MM.1S (cell line): ENCODE measurements at regions not wholly inside any gene's neighbourhood (a gene's known extent, or its start where the extent isn't known, plus 50 kb on each side); places are given as distances from the start of the nearest gene placed in this dataset.

ENCODE experiments used
- DNase-seq: peaks from one replicate; pipeline ENCODE4 v3.0.0-alpha.2; 2015
- H2AFZ ChIP-seq: fragments of 300-600 bp; sonication (generic); 2 replicates; pipeline ENCODE4 v1.6.0; 2016; ENCODE audit warnings: antibody characterized with exemption, low read length
- H3F3A ChIP-seq: fragments of 300-600 bp; sonication (generic); 2 replicates; pipeline ENCODE4 v1.6.1; 2016; ENCODE audit warnings: mild to moderate bottlenecking, antibody characterized with exemption, low read length, moderate library complexity, mixed read lengths; ENCODE audit not compliant: insufficient read depth
- H3K27ac ChIP-seq: fragments of 300-600 bp; sonication (generic); 2 replicates; pipeline ENCODE4 v1.5.1; 2016; ENCODE audit warnings: mild to moderate bottlenecking, low read length
- H3K27me3 ChIP-seq: fragments of 300-600 bp; sonication (generic); replicated peaks from 2 replicates; pipeline ENCODE4 v1.6.0; 2016; ENCODE audit warnings: low read length; ENCODE audit not compliant: insufficient read depth
- H3K36me3 ChIP-seq: fragments of 300-600 bp; sonication (generic); replicated peaks from 2 replicates; pipeline ENCODE4 v1.6.1; 2016; ENCODE audit warnings: mild to moderate bottlenecking, low read length, mixed read lengths; ENCODE audit not compliant: insufficient read depth
- H3K4me1 ChIP-seq: fragments of 300-600 bp; sonication (generic); 2 replicates; pipeline ENCODE4 v1.6.1; 2016; ENCODE audit warnings: low read length, mixed read lengths
- H3K4me2 ChIP-seq: fragments of 300-600 bp; sonication (generic); 2 replicates; pipeline ENCODE4 v1.6.0; 2016; ENCODE audit warnings: low read depth, low read length
- H3K4me3 ChIP-seq: fragments of 300-600 bp; sonication (generic); 2 replicates; pipeline ENCODE4 v1.5.1; 2016; ENCODE audit warnings: low read length, mixed read lengths
- H3K79me2 ChIP-seq: fragments of 300-600 bp; sonication (generic); 2 replicates; pipeline ENCODE4 v1.6.1; 2016; ENCODE audit warnings: mixed run types, low read length, mixed read lengths
- H3K9ac ChIP-seq: fragments of 300-600 bp; sonication (generic); 2 replicates; pipeline ENCODE4 v1.6.1; 2016; ENCODE audit warnings: low read length, mixed read lengths
- H3K9me2 ChIP-seq: fragments of 300-600 bp; sonication (generic); replicated peaks from 2 replicates; pipeline ENCODE4 v1.6.1; 2016; ENCODE audit warnings: mild to moderate bottlenecking, low read length, mixed read lengths; ENCODE audit not compliant: insufficient read depth
- H3K9me3 ChIP-seq: fragments of 300-600 bp; sonication (generic); replicated peaks from 2 replicates; pipeline ENCODE4 v1.6.1; 2016; ENCODE audit warnings: mild to moderate bottlenecking, low read length, mixed read lengths; ENCODE audit not compliant: insufficient read depth
- H4K20me1 ChIP-seq: fragments of 300-600 bp; sonication (generic); 2 replicates; pipeline ENCODE4 v1.6.1; 2016; ENCODE audit warnings: mild to moderate bottlenecking, low read length, moderate library complexity, mixed read lengths; ENCODE audit not compliant: insufficient read depth
- EZH2 ChIP-seq: fragments of 300-600 bp; sonication (generic); optimal IDR thresholded peaks from 2 replicates; pipeline ENCODE3; 2017; ENCODE audit warnings: low read depth, mild to moderate bottlenecking, antibody characterized with exemption, low read length, mixed read lengths
- EZH2phosphoT487 ChIP-seq: fragments of 300-600 bp; sonication (generic); IDR thresholded peaks from 2 replicates; pipeline ENCODE4 v1.6.1; 2018; ENCODE audit warnings: antibody characterized with exemption, low read length
- TF ChIP-seq, protein P1 (sequence below): fragments of 300-600 bp; sonication (generic); IDR thresholded peaks from 2 replicates; pipeline ENCODE4 v1.5.1; 2016; ENCODE audit warnings: antibody characterized with exemption, low read length, mixed read lengths

DNA sequence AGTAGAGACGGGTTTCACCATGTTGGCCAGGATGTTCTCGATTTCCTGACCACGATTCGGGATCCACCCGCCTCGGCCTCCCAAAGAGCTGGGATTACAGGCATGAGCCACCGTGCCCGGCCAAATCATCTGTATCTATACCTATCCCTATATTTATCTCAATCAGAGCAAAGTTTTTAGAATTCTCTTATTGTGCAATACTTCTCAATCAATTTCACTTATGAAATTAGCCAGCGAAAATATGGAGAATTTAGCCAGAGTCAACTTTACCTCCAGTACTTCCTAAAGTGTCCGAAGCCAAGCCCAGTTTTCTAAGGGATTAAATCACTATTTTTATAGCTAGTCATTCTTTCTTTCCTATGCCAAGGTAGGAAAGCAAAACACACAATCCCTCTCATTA, 319.1 kb upstream of the PFKP start:
- Histone ChIP-seq H3K4me1 (no peaks in the 10 kb centered on the region), H4K20me1 (no peaks in the 10 kb centered on the region), H3K36me3 (no peaks in the 10 kb centered on the region), H3K4me2 (no peak overlapping the region), H3K9me2 (no peaks in the 10 kb centered on the region), H3K9me3 (no peaks in the 10 kb centered on the region), H2AFZ (no peak overlapping the region), H3K4me3 (no peak overlapping the region), H3K79me2 (no peaks in the 10 kb centered on the region), H3F3A (no peaks in the 10 kb centered on the region), H3K27ac (no peak overlapping the region), H3K27me3 (no peaks in the 10 kb centered on the region), H3K9ac (no peak overlapping the region)
- no peak for TF ChIP-seq EZH2phosphoT487
- TF ChIP-seq EZH2, result no peak
- TF ChIP-seq, protein P1, sequence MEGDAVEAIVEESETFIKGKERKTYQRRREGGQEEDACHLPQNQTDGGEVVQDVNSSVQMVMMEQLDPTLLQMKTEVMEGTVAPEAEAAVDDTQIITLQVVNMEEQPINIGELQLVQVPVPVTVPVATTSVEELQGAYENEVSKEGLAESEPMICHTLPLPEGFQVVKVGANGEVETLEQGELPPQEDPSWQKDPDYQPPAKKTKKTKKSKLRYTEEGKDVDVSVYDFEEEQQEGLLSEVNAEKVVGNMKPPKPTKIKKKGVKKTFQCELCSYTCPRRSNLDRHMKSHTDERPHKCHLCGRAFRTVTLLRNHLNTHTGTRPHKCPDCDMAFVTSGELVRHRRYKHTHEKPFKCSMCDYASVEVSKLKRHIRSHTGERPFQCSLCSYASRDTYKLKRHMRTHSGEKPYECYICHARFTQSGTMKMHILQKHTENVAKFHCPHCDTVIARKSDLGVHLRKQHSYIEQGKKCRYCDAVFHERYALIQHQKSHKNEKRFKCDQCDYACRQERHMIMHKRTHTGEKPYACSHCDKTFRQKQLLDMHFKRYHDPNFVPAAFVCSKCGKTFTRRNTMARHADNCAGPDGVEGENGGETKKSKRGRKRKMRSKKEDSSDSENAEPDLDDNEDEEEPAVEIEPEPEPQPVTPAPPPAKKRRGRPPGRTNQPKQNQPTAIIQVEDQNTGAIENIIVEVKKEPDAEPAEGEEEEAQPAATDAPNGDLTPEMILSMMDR, result no peak
- no peak for DNase-seq

DNA sequence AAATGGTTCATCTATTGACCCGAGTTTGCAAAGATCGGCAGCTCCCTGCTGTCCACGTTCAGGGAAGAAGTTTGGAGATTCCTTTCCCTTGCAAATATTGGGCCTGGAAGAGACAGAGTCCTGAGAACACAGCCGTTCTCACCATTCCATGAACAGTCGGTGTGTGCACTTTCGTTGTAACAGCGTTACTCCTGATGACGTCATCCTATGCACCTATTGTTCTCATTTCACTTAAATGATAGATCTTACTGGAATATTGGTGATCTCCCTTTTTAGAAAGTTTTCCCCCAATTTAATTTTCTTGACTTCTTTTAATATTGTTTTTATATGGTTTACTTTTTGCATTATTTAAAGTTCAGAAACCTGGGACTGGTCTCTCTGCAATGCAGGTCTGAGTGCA, 320.7 kb upstream of the PFKP start:
- Histone ChIP-seq H2AFZ (no peak overlapping the region), H3K9me3 (no peaks in the 10 kb centered on the region), H3K4me2 (no peak overlapping the region), H3K4me1 (no peaks in the 10 kb centered on the region), H3K9ac (no peak overlapping the region), H3K4me3 (no peak overlapping the region), H3K9me2 (no peaks in the 10 kb centered on the region), H3F3A (no peaks in the 10 kb centered on the region), H3K27ac (no peak overlapping the region), H3K27me3 (no peaks in the 10 kb centered on the region), H3K79me2 (no peaks in the 10 kb centered on the region), H3K36me3 (no peaks in the 10 kb centered on the region), H4K20me1 (no peaks in the 10 kb centered on the region)
- TF ChIP-seq EZH2 (no peak), EZH2phosphoT487 (no peak)
- TF ChIP-seq, protein P1, result no peak
- DNase-seq, result no peak

DNA sequence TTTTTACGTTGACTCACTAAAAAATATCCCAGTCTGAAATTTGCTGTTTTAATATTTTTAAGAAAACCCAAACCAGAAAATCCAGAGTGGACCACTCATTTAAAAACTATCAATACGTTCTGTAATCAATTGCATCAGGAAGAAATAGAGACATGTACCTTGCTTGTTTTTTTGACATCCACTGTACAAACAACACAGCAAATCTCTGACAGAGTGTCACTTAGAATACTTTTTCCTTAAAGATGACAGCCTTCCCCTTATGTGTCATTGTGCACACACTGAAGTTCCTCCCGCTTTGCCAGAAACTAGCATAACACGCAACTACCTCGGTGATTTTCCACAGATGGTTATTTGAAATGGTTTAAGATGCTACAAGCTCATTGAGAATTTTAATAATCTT, 321.7 kb upstream of the PFKP start:
- Histone ChIP-seq H4K20me1 (no peaks in the 10 kb centered on the region), H3K9me2 (no peaks in the 10 kb centered on the region), H2AFZ (no peak overlapping the region), H3K4me2 (no peak overlapping the region), H3K4me3 (no peak overlapping the region), H3K27me3 (no peaks in the 10 kb centered on the region), H3K36me3 (no peaks in the 10 kb centered on the region), H3K79me2 (no peaks in the 10 kb centered on the region), H3K9ac (no peak overlapping the region), H3K9me3 (no peaks in the 10 kb centered on the region), H3F3A (no peaks in the 10 kb centered on the region), H3K4me1 (no peaks in the 10 kb centered on the region), H3K27ac (no peak overlapping the region)
- TF ChIP-seq EZH2phosphoT487, result no peak
- no peak for TF ChIP-seq EZH2
- TF ChIP-seq, protein P1, result no peak
- DNase-seq, result no peak
